SK-N-SH (cell line): ENCODE measurements at regions not wholly inside any gene's neighbourhood (a gene's known extent, or its start where the extent isn't known, plus 50 kb on each side); places are given as distances from the start of the nearest gene placed in this dataset.

Experiments
- CTCF ChIP-seq: fragments of 200-600 bp; sonication (generic); IDR thresholded peaks from 2 replicates; pipeline ENCODE4 v1.6.1; 2017; ENCODE audit warnings: antibody characterized with exemption, mild to moderate bottlenecking, moderate library complexity
- EP300 ChIP-seq, 2 experiments: IDR thresholded peaks; 2 replicates each; pipeline versions ENCODE4 v1.4.0 to v1.6.1; 2012; ENCODE audit warnings: borderline replicate concordance in 1 of 2, low read depth in 1 of 2, low read length in 1 of 2
- FOXJ3 ChIP-seq: sonication (generic); formaldehyde crosslinking; IDR thresholded peaks from 2 replicates; pipeline ENCODE4 v1.5.1; 2020; ENCODE audit warnings: mild to moderate bottlenecking, missing genetic modification reagents
- MAX ChIP-seq: IDR thresholded peaks from 2 replicates; pipeline ENCODE4 v1.4.0; 2012; ENCODE audit warnings: low read depth
- POLR2AphosphoS5 ChIP-seq: IDR thresholded peaks from 2 replicates; pipeline ENCODE4 v1.6.1; 2012; ENCODE audit warnings: low read depth, low read length
- SIN3A ChIP-seq: IDR thresholded peaks from 2 replicates; pipeline ENCODE4 v1.6.1; 2012; ENCODE audit warnings: low read depth, mild to moderate bottlenecking, low read length, moderate library complexity, borderline replicate concordance

- no peak for TF ChIP-seq MAX
- TF ChIP-seq POLR2AphosphoS5: no peak
- no peak for TF ChIP-seq CTCF
- no peak for TF ChIP-seq EP300 (IDR thresholded peaks at IDR 0.05; ENCODE audit: borderline replicate concordance in 1 of 2, low read depth in 1 of 2, low read length in 1 of 2)
- TF ChIP-seq SIN3A: no peak
- no peak for TF ChIP-seq FOXJ3 (CRISPR knock-in tag)
Observed at GRCh38 chr6:9522101-9522500, 892.8 kb downstream of the TFAP2A start.
